ENCODE measurements at regions not wholly inside any gene's neighbourhood (a gene's known extent, or its start where the extent isn't known, plus 50 kb on each side); places are given as distances from the start of the nearest gene placed in this dataset.
"Not testable (repeated sequence)": the region's sequence is repeated elsewhere in the genome, so short reads cannot be mapped to it uniquely, and the experiment has no call there.

GRCh38 chr13:78540058-78540457, 63.3 kb downstream of the POU4F1 start:
- no peak for DNase-seq

- not testable (repeated sequence) for DNase-seq
Observed at GRCh38 chr13:78526044-78526443, 77.3 kb downstream of the POU4F1 start.

- no peak for DNase-seq
Observed at GRCh38 chr13:78524936-78525335, 78.4 kb downstream of the POU4F1 start.

GRCh38 chr13:78521091-78521490, 82.3 kb downstream of the POU4F1 start:
- no peak for DNase-seq

GRCh38 chr13:78520425-78520824, 82.9 kb downstream of the POU4F1 start:
- DNase-seq, result no peak

GRCh38 chr13:78518482-78518881, 84.9 kb downstream of the POU4F1 start:
- DNase-seq, result not testable (repeated sequence)

- DNase-seq, result no peak
Observed at GRCh38 chr13:78499802-78500201, 103.5 kb downstream of the POU4F1 start.

GRCh38 chr13:78497702-78498355, 105.5 kb downstream of the POU4F1 start:
- DNase-seq, result no peak

GRCh38 chr13:78491978-78492377, 111.4 kb downstream of the POU4F1 start:
- no peak for DNase-seq

GRCh38 chr13:78490225-78490624, 113.1 kb downstream of the POU4F1 start:
- DNase-seq, result not testable (repeated sequence)

GRCh38 chr13:78487707-78488106, 115.6 kb downstream of the POU4F1 start:
- DNase-seq, result no peak

GRCh38 chr13:78485803-78486202, 117.5 kb downstream of the POU4F1 start:
- DNase-seq, result no peak

- DNase-seq, result no peak
Observed at GRCh38 chr13:78478183-78478582, 125.2 kb downstream of the POU4F1 start.

GRCh38 chr13:78476910-78477309, 126.4 kb downstream of the POU4F1 start:
- DNase-seq, result no peak

GRCh38 chr13:78468621-78469020, 134.7 kb downstream of the POU4F1 start:
- no peak for DNase-seq

GRCh38 chr13:78465250-78465649, 138.1 kb downstream of the POU4F1 start:
- no peak for DNase-seq

GRCh38 chr13:78460176-78460575, 143.2 kb downstream of the POU4F1 start:
- DNase-seq, result no peak

- no peak for DNase-seq
Observed at GRCh38 chr13:78443839-78444238, 159.5 kb downstream of the POU4F1 start.

- no peak for DNase-seq
Observed at GRCh38 chr13:78437781-78438180, 165.6 kb downstream of the POU4F1 start.

GRCh38 chr13:78436311-78436710, 167.0 kb downstream of the POU4F1 start:
- DNase-seq, result no peak

GRCh38 chr13:78431328-78431727, 172.0 kb downstream of the POU4F1 start:
- DNase-seq, result no peak

GRCh38 chr13:78430811-78431210, 172.5 kb downstream of the POU4F1 start:
- DNase-seq, result no peak

- DNase-seq, result no peak
Observed at GRCh38 chr13:78430166-78430791, 173.1 kb downstream of the POU4F1 start.

- DNase-seq, result no peak
Observed at GRCh38 chr13:78428646-78429045, 174.7 kb downstream of the POU4F1 start.

GRCh38 chr13:78426183-78426582, 177.2 kb downstream of the POU4F1 start:
- DNase-seq, result no peak
